CD4-positive, alpha-beta T cell treated with Interleukin-1 beta for 1 hour (primary cell): ENCODE measurements at regions not wholly inside any gene's neighbourhood (a gene's known extent, or its start where the extent isn't known, plus 50 kb on each side); places are given as distances from the start of the nearest gene placed in this dataset.
"Not testable (repeated sequence)": the region's sequence is repeated elsewhere in the genome, so short reads cannot be mapped to it uniquely, and the experiment has no call there.

Source experiments
- DNase-seq, 2 donors: peaks; one replicate each; pipeline ENCODE4 v3.0.0-alpha.2; 2020 to 2022

- DNase-seq: no peak
These were observed 786.2 kb upstream of the FBXO33 start for GRCh38 chr14:40218282-40218941.

- no peak for DNase-seq
These were observed 784.7 kb upstream of the FBXO33 start for GRCh38 chr14:40216976-40217375.

DNA sequence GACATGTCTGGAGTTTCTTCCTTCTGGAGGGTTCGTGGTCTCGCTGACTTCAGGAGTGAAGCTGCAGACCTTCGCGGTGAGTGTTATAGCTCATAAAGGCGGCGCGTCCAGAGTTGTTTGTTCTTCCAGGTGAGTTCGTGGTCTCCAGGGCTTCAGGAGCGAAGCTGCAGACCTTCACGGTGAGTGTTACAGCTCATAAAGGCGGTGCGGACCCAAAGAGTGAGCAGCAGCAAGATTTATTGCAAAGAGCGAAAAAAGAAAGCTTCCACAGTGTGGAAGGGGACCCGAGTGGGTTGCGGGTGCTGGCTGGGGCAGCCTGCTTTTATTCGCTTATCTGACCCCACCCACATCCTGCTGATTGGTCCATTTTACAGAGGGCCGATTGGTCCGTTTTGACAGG is 784.2 kb upstream of the FBXO33 start:
- DNase-seq: not testable (repeated sequence)

- no peak for DNase-seq
These were observed 781.5 kb upstream of the FBXO33 start for GRCh38 chr14:40213701-40214100.

GRCh38 chr14:40204441-40205175 is 772.4 kb upstream of the FBXO33 start:
- no peak for DNase-seq

- DNase-seq: no peak
These were observed 766.9 kb upstream of the FBXO33 start for GRCh38 chr14:40199101-40199500.

DNA sequence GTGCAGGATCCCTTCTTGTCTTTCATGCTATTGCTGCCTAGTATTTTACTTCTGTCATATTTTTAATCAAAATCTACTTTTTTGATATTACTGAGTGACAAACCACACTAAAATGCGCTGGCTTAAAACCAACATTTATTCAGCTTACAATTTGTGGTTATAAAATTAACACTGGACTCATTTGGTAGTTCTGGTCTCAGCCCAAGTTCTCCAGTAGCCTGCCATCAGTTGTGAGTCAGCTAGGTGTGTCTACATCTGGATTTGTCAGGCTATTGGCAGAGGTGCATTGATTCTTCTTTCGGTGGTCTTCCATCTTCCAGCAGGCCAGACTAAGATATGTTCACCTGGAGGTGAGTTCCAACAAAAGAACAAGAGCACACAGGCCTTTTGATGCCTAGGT is 765.1 kb upstream of the FBXO33 start:
- no peak for DNase-seq

GRCh38 chr14:40188006-40188405 is 755.8 kb upstream of the FBXO33 start:
- DNase-seq: no peak

GRCh38 chr14:40164083-40164482 is 731.9 kb upstream of the FBXO33 start:
- no peak for DNase-seq

DNA sequence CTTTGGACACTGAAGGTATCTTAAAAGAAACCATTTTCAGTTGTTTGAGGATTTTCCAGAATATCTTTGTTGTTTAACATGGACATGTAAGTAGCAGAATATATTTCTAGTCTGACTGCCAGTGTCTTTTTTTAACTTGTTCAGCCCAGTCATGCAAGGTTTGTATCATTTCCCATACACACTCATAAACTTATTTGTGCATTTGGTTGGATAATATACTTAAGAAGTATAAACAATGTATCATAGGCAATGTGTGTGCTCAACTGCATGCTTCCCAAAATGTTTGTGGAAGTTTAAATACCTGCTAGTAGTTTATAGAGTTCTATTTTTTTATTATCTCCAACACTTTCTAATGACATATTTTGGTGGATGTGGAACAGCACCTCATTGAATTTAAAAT is 707.4 kb upstream of the FBXO33 start:
- no peak for DNase-seq

DNA sequence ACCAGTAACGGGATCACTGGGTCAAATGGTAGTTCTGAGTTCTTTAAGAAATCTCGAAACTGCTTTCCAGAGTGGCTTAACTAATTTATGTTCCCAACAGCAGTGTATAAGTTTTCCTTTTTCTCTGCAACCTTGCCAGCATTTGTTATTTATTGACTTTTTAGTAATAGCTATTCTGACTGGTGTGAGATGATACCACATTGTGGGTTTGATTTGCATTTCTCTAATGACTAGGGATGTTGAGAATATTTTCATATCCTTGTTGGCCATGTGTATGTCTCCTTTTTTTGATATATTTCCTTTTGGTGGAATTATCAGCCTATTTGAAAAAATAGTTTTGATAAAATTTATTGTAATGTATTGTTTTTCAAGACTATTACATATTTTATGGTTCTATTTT is 701.2 kb upstream of the FBXO33 start:
- DNase-seq: no peak

DNA sequence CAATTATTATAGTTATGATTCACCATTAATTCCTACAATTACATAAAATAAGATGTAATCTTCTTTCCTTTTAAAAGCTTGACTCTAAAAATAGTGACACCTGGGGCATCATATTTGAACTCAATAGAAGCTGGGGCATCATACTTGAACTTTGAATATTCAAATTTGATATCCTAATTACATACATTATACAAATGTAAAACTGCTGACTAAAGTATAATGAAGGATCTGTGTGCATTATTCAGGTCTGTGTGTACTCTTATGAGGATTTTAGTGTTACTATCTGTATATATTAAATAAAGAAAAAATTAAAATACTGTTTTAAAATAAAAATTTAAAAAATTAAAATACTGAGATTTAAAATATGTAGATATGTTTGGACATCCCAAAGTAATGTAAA is 696.9 kb upstream of the FBXO33 start:
- DNase-seq: no peak

GRCh38 chr14:40123816-40124215 is 691.6 kb upstream of the FBXO33 start:
- no peak for DNase-seq

GRCh38 chr14:40122968-40123648 is 690.9 kb upstream of the FBXO33 start:
- no peak for DNase-seq

- DNase-seq: no peak
These were observed 687.5 kb upstream of the FBXO33 start for GRCh38 chr14:40119765-40120164.

DNA sequence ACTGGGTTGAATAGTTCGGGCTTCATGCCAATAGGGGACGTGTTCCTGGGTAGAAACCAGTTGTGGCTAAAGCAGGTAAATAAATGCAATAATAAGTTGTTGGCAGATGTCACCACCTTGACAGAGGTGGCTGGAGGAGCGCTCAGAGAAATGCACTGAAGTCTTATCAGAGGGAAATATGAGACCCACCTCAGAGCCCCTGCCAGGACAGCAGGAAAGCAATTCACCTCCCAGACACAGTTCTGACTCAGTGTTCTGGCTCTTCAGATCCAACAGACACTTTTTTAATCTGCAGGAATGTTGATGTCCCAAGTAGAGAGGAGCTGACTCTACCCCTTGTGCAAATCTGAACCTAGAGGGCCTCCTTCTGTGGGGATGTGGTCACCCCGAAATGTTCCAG is 687.1 kb upstream of the FBXO33 start:
- no peak for DNase-seq

DNA sequence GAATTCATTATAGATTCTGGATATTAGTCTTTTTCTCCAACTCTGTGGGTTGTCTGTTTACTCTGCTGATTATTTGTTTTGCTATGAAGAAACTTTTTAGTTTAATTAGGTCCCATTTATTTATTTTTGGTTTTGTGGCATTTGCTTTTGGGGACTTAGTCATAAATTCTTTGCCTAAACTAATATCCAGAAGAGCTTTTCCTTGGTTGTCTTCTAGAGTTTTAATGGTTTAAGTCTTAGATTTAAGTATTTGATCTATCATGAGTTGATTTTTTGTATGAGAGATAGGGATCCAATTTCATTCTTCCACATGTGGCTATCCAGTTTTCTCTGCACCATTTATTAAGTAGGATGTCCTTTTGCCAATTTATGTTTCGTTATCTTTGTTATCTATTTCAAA is 683.4 kb upstream of the FBXO33 start:
- no peak for DNase-seq

DNA sequence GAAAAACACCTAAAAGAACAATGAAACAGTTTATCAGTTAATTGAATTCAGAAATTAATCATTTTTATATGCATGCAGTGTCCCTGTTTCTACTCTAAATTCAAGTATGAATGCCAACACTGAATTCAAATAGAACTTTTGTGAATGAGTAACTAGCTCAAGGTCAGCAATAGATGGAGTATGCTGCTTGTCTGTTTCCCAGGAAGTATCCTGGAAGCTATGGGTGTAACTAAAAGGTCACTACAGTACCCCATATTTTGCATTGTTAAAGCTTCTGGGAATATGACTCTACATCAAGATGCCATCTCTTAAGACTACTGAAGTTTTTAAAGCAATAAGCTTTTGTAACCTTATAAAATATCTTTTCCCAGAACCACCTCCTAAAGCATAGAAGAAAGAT is 681.4 kb upstream of the FBXO33 start:
- no peak for DNase-seq

- no peak for DNase-seq
These were observed 668.4 kb upstream of the FBXO33 start for GRCh38 chr14:40100544-40101196.

DNA sequence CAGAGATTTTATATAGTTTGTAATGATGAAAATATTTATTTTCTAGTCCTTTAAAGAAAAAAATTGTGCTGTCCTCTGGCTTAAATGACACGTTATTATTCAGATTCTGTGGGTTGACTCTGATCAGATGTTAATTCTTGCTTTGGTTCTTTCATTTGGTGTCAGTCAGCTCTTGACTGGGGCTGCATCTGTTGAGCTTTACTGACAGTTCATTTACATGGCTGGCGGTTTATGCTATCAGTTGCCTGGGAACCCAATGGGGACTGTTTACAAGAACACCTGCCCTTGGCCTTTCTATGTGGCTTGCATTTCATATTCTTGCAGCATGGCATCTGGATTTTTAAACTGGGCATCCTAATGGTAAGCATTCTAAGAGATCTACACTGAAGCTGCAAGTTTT is 667.1 kb upstream of the FBXO33 start:
- no peak for DNase-seq

DNA sequence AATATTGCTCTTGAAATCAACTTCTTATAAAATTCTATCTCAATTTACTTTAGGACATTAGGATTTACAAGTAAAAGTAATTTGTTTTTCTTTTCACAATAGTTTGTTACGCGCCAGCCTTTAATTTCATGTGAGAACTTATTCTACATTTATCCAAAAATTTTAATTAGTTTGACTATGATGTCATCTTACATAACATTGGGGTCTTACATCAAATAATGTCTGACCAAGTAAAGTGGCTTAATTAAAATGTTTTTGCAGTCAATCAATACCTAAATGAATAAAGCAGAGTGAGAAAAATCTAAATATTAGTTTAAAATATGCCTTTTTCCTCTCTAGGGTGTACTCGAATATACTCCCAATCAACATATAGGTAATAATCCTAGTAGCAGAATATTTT is 666.2 kb upstream of the FBXO33 start:
- DNase-seq: no peak

DNA sequence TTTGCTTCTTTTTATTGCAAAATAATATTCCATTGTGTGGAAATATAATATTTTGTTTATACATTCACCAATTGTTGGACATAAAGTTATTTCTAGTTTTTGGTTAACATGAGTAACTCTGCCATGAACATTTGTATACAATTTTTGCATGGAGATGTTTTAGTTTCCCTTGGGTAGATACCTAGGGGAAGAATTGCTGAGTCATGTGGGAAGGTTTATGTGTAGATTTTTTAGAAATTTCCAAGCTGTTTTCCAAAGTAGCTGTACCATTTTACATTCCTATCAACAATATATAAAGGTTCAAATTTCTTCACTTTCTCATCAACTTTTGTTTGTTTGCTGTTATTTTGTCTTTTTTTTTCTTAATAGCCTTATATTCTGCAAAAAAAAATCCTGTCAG is 664.7 kb upstream of the FBXO33 start:
- no peak for DNase-seq

DNA sequence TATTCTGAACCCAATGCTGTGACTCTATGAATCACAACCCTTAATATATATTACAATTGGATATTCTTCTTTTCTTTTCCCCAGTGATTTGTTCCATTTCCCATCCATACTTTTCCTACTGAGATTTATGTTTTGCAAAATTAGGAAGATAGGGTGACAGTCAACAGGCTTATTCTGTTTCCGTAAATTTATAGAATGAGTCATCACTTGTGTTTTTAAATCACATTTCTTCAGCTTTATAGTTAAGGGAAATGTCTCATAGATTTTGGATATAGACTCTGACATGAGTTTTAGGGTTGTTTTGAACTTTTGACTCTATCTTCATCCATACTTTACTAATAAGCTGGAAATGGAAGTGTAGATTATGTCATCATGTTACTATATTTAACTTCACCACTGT is 661.6 kb upstream of the FBXO33 start:
- DNase-seq: no peak

- no peak for DNase-seq
These were observed 641.9 kb upstream of the FBXO33 start for GRCh38 chr14:40074169-40074568.
